ENCODE measurements at regions not wholly inside any gene's neighbourhood (a gene's known extent, or its start where the extent isn't known, plus 50 kb on each side); places are given as distances from the start of the nearest gene placed in this dataset.

- H3K4me3 ChIP-seq (ENCODE audit: control insufficient read depth, low read depth, low read length) = no peak overlapping the region
- no peak for DNase-seq (ENCODE audit: low read depth)
- no peak for TF ChIP-seq CTCF (IDR thresholded peaks at IDR 0.05; ENCODE audit: control insufficient read depth, insufficient read depth, low read depth, low read length, missing control alignments)
Measured at GRCh38 chr7:106182904-106183303, 70.8 kb upstream of the SYPL1 start.

- no peak overlapping the region for H3K4me3 ChIP-seq (ENCODE audit: control insufficient read depth, low read depth, low read length)
- DNase-seq (ENCODE audit: low read depth) = no peak
- TF ChIP-seq CTCF (IDR thresholded peaks at IDR 0.05; ENCODE audit: control insufficient read depth, insufficient read depth, low read depth, low read length, missing control alignments) = no peak
Measured at GRCh38 chr7:106181658-106182265, 69.7 kb upstream of the SYPL1 start.

- H3K4me3 ChIP-seq (ENCODE audit: control insufficient read depth, low read depth, low read length) = no peak overlapping the region
- TF ChIP-seq CTCF (IDR thresholded peaks at IDR 0.05; ENCODE audit: control insufficient read depth, insufficient read depth, low read depth, low read length, missing control alignments) = no peak
- no peak for DNase-seq (ENCODE audit: low read depth)
Measured at GRCh38 chr7:106180721-106181120, 68.6 kb upstream of the SYPL1 start.

- no peak for TF ChIP-seq CTCF (IDR thresholded peaks at IDR 0.05; ENCODE audit: control insufficient read depth, insufficient read depth, low read depth, low read length, missing control alignments)
- no peak for DNase-seq (ENCODE audit: low read depth)
- H3K4me3 ChIP-seq (ENCODE audit: control insufficient read depth, low read depth, low read length) = no peak overlapping the region
Measured at GRCh38 chr7:106179256-106179655, 67.1 kb upstream of the SYPL1 start.

- no peak for DNase-seq (ENCODE audit: low read depth)
- no peak overlapping the region for H3K4me3 ChIP-seq (ENCODE audit: control insufficient read depth, low read depth, low read length)
- TF ChIP-seq CTCF (IDR thresholded peaks at IDR 0.05; ENCODE audit: control insufficient read depth, insufficient read depth, low read depth, low read length, missing control alignments) = peak; percentile 64
Measured at GRCh38 chr7:106178593-106179134, 66.6 kb upstream of the SYPL1 start.

- TF ChIP-seq CTCF (IDR thresholded peaks at IDR 0.05; ENCODE audit: control insufficient read depth, insufficient read depth, low read depth, low read length, missing control alignments) = no peak
- no peak overlapping the region for H3K4me3 ChIP-seq (ENCODE audit: control insufficient read depth, low read depth, low read length)
- DNase-seq (ENCODE audit: low read depth) = no peak
Measured at GRCh38 chr7:106177738-106178592, 65.9 kb upstream of the SYPL1 start.

Measured in AG09309 (cell line).